Kidney (tissue), 13 donors: ENCODE measurements at regions not wholly inside any gene's neighbourhood (a gene's known extent, or its start where the extent isn't known, plus 50 kb on each side); places are given as distances from the start of the nearest gene placed in this dataset.
A peak's percentile ranks its signal among the peaks of the same experiment; 100 is the strongest.

ENCODE experiments used
- DNase-seq, 5 donors: peaks; one replicate each; pipeline ENCODE4 v3.0.0-alpha.2; 2013 to 2020
- FAIRE-seq: peaks from 2 replicates; lab custom pipeline; 2012; peaks lifted over from hg19 to GRCh38; lab: Jason Lieb, UNC
- H3K27ac ChIP-seq, 2 donors: one replicate each; pipeline ENCODE4 v1.7.0; 2013; ENCODE audit warnings: low read depth in 2 of 2, low read length in 2 of 2, inconsistent platforms in 1 of 2
- H3K27me3 ChIP-seq: one replicate; pipeline ENCODE4 v1.7.1; 2013; ENCODE audit warnings: low read length, inconsistent platforms; ENCODE audit not compliant: control insufficient read depth, insufficient read depth
- H3K36me3 ChIP-seq, 3 donors: one replicate each; pipeline versions ENCODE4 v1.7.0 to v1.7.1; 2013; ENCODE audit warnings: low read length in 3 of 3, control low read depth in 1 of 3, inconsistent platforms in 1 of 3; ENCODE audit not compliant: insufficient read depth in 3 of 3, control insufficient read depth in 2 of 3
- H3K4me1 ChIP-seq, 3 donors: one replicate each; pipeline versions ENCODE4 v1.7.0 to v1.7.1; 2013; ENCODE audit warnings: low read length in 3 of 3, inconsistent platforms in 1 of 3, low read depth in 1 of 3; ENCODE audit not compliant: control insufficient read depth in 2 of 3, insufficient read depth in 2 of 3
- H3K4me3 ChIP-seq, 3 donors: one replicate each; pipeline versions ENCODE4 v1.7.0 to v1.8.1; 2013; ENCODE audit warnings: low read length in 3 of 3, control low read depth in 1 of 3, inconsistent platforms in 1 of 3
- H3K9ac ChIP-seq, 3 donors: one replicate each; pipeline versions ENCODE4 v1.7.0 to v1.7.1; 2013; ENCODE audit warnings: low read length in 3 of 3, control low read depth in 1 of 3, inconsistent platforms in 1 of 3
- H3K9me3 ChIP-seq, 3 donors: one replicate each; pipeline versions ENCODE4 v1.7.0 to v1.7.1; 2013; ENCODE audit warnings: low read length in 3 of 3, control low read depth in 1 of 3, inconsistent platforms in 1 of 3; ENCODE audit not compliant: control insufficient read depth in 2 of 3, insufficient read depth in 1 of 3
- CTCF ChIP-seq: IDR thresholded peaks from 3 replicates; pipeline ENCODE4 v1.5.1; 2012; ENCODE audit warnings: mild to moderate bottlenecking, moderate library complexity, borderline replicate concordance; ENCODE audit not compliant: insufficient read depth; ENCODE audit errors: extremely low read depth
- intact Hi-C: fragments of 100-400 bp; cut with DNase I; formaldehyde crosslinking; loops from one replicate; pipeline ENCODE4 v1.11.1; 2022
- donor health status: control.
- donor health status: control.
- donor health status: control.
- donor health status: control.
- donor health status: control.
- donor health status: DM: yes; HTN: yes; CAD: no.
- donor health status: Normal renal cell carcinoma (clear cell type).

GRCh38 chr6:139473231-139473701 is 98.8 kb upstream of the CITED2 start:
- peaks cover 12 to 19% (median 16%) of the 10 kb centered on the region in 3 donors for H3K4me1 ChIP-seq
- TF ChIP-seq CTCF, result no peak
- H3K36me3 ChIP-seq, result no peaks in the 10 kb centered on the region
- DNase-seq (peak; percentile 64 to 74 (median 73)), FAIRE-seq (no peak)
- H3K4me3 ChIP-seq, result peak overlapping the region in 2 of 3 donors; percentile 30 to 49
- H3K27ac ChIP-seq, result peak overlapping the region; percentile 63 to 69
- peak overlapping the region in 1 of 3 donors; percentile 32 for H3K9ac ChIP-seq
- no peaks in the 10 kb centered on the region for H3K9me3 ChIP-seq
- no peaks in the 10 kb centered on the region for H3K27me3 ChIP-seq
- intact Hi-C loops, result no loop called here

GRCh38 chr6:139472351-139473015 is 98.0 kb upstream of the CITED2 start:
- FAIRE-seq (no peak), DNase-seq (peak in 2 of 5 donors; percentile 34 to 43)
- no peak for TF ChIP-seq CTCF
- Histone ChIP-seq H3K27me3 (no peaks in the 10 kb centered on the region), H3K9ac (peak overlapping the region in 1 of 3 donors; percentile 32), H3K4me3 (peak overlapping the region in 2 of 3 donors; percentile 2 to 49), H3K27ac (peak overlapping the region; percentile 63 to 69), H3K9me3 (no peaks in the 10 kb centered on the region), H3K36me3 (no peaks in the 10 kb centered on the region), H3K4me1 (peaks cover 12 to 19% (median 16%) of the 10 kb centered on the region in 3 donors)
- intact Hi-C loops, result no loop called here

- no peaks in the 10 kb centered on the region for H3K27me3 ChIP-seq
- H3K27ac ChIP-seq, result no peak overlapping the region
- H3K9me3 ChIP-seq, result no peaks in the 10 kb centered on the region
- no peak overlapping the region for H3K9ac ChIP-seq
- no peak overlapping the region for H3K4me3 ChIP-seq
- H3K4me1 ChIP-seq, result peaks cover 12 to 19% (median 16%) of the 10 kb centered on the region in 3 donors
- TF ChIP-seq CTCF, result no peak
- H3K36me3 ChIP-seq, result no peaks in the 10 kb centered on the region
- intact Hi-C loops, result no loop called here
- FAIRE-seq (no peak), DNase-seq (no peak)
These were observed 96.5 kb upstream of the CITED2 start for GRCh38 chr6:139470997-139471396.
